Panc1 (cell line): ENCODE measurements at regions not wholly inside any gene's neighbourhood (a gene's known extent, or its start where the extent isn't known, plus 50 kb on each side); places are given as distances from the start of the nearest gene placed in this dataset.
"Not testable (repeated sequence)": the region's sequence is repeated elsewhere in the genome, so short reads cannot be mapped to it uniquely, and the experiment has no call there.

Source experiments
- ATAC-seq: fragments of 200-7000 bp; cut with Tn5 transposase; 2 replicates; pipeline ENCODE4 v1.9.1; 2020; ENCODE audit warnings: mild to moderate bottlenecking, moderate library complexity
- BruUV-seq: library from RNA; stranded (reverse); fragments of 400-500 nt; replicated peaks from 2 replicates; lab custom pipeline; 2021; lab: Mats Ljungman, UMichigan
- CTCF ChIA-PET: fragments of 300-600 bp; sonication (Branson Sonifier 250); formaldehyde crosslinking; loops from one replicate; lab custom pipeline; 2022; ENCODE audit warnings: antibody characterized with exemption; lab: Charles Lee
- POLR2A ChIA-PET: fragments of 300-600 bp; sonication (Branson Sonifier 250); formaldehyde crosslinking; loops from one replicate; lab custom pipeline; 2022; ENCODE audit warnings: antibody characterized with exemption; lab: Charles Lee
- DNase-seq: peaks from one replicate; pipeline ENCODE4 v3.0.0-alpha.2; 2010; ENCODE audit warnings: low read depth, low spot score
- H3K27ac ChIP-seq: 2 replicates; pipeline ENCODE4 v1.5.1; 2011; ENCODE audit warnings: mild to moderate bottlenecking, low read length, inconsistent platforms
- H3K27me3 ChIP-seq: fragments of 200-500 bp; sonication (Bioruptor generic); 2 replicates; pipeline ENCODE4 v1.6.0; 2014; ENCODE audit warnings: low read length, inconsistent platforms; ENCODE audit not compliant: control insufficient read depth, insufficient read depth
- H3K36me3 ChIP-seq: fragments of 200-500 bp; sonication (Bioruptor generic); 2 replicates; pipeline ENCODE4 v1.5.1; 2014; ENCODE audit warnings: inconsistent platforms, mild to moderate bottlenecking, low read length, moderate library complexity; ENCODE audit not compliant: control insufficient read depth, insufficient read depth
- H3K4me1 ChIP-seq: 2 replicates; pipeline ENCODE4 v1.5.1; 2011; ENCODE audit warnings: inconsistent platforms, mild to moderate bottlenecking, low read length, moderate library complexity; ENCODE audit not compliant: control insufficient read depth, insufficient read depth
- H3K4me3 ChIP-seq, 2 experiments: 2 replicates each; pipeline ENCODE4 v1.5.1; 2011 to 2012; ENCODE audit warnings: low read depth in 2 of 2, low read length in 2 of 2, mild to moderate bottlenecking in 2 of 2, inconsistent platforms in 1 of 2, moderate library complexity in 1 of 2
- H3K9me3 ChIP-seq: fragments of 200-500 bp; sonication (Bioruptor generic); 2 replicates; pipeline ENCODE4 v1.5.1; 2014; ENCODE audit warnings: low read depth, mild to moderate bottlenecking, inconsistent platforms, low read length, moderate library complexity; ENCODE audit not compliant: control insufficient read depth, insufficient read depth
- CTCF ChIP-seq: fragments of 450-650 bp; IDR thresholded peaks from 2 replicates; pipeline ENCODE4 v1.5.1; 2017; ENCODE audit warnings: mild to moderate bottlenecking
- POLR2AphosphoS5 ChIP-seq: IDR thresholded peaks from 2 replicates; pipeline ENCODE4 v1.6.1; 2012; ENCODE audit warnings: mild to moderate bottlenecking, low read depth, low read length, moderate library complexity
- REST ChIP-seq, 2 experiments: IDR thresholded peaks; 2 replicates each; pipeline ENCODE4 v1.6.1; 2011 to 2012; ENCODE audit warnings: low read depth in 2 of 2, control low read depth in 1 of 2, low read length in 1 of 2, mild to moderate bottlenecking in 1 of 2, moderate library complexity in 1 of 2; ENCODE audit not compliant: insufficient read depth in 1 of 2
- SIN3A ChIP-seq: IDR thresholded peaks from 2 replicates; pipeline ENCODE4 v1.6.1; 2012; ENCODE audit warnings: low read depth, mild to moderate bottlenecking, low read length, moderate library complexity, borderline replicate concordance; ENCODE audit not compliant: insufficient read depth
- TCF7L2 ChIP-seq: IDR thresholded peaks from 2 replicates; pipeline ENCODE4 v1.6.1; 2011; ENCODE audit warnings: mild to moderate bottlenecking, low read depth, low read length, inconsistent platforms
- in situ Hi-C: cut with HindIII; loops from 2 replicates; pipeline ENCODE4 v1.10.0; 2016; ENCODE audit warnings: low sequenced_read_pairs, low pct_unique_long_range_greater_than_20kb
- intact Hi-C: fragments of 100-400 bp; cut with micrococcal nuclease; formaldehyde crosslinking; loops from one replicate; pipeline ENCODE4 v1.10.0; 2022; ENCODE audit not compliant: unreplicated experiment

GRCh38 chr4:7134737-7135388 is 57.5 kb upstream of the SORCS2 start:
- BruUV-seq: no TSS peak
- H3K4me3 ChIP-seq: no peak overlapping the region
- in situ Hi-C loops (no loop called here), intact Hi-C loops (no loop called here)
- ChIA-PET POLR2A (no interaction called here), CTCF (no interaction called here)
- no peaks in the 10 kb centered on the region for H3K9me3 ChIP-seq
- H3K27ac ChIP-seq: no peak overlapping the region
- no peaks in the 10 kb centered on the region for H3K27me3 ChIP-seq
- peak; percentile 39 for ATAC-seq
- no peak for DNase-seq
- TF ChIP-seq POLR2AphosphoS5 (no peak), REST (IDR thresholded peaks at IDR 0.05; ENCODE audit: insufficient read depth in 1 of 2, low read depth in 2 of 2, low read length in 1 of 2) (no peak), CTCF (no peak), SIN3A (no peak), TCF7L2 (no peak)
- H3K4me1 ChIP-seq: no peaks in the 10 kb centered on the region
- no peaks in the 10 kb centered on the region for H3K36me3 ChIP-seq

GRCh38 chr4:7133818-7134650 is 58.3 kb upstream of the SORCS2 start:
- in situ Hi-C loops, H3K4me1 ChIP-seq, BruUV-seq, H3K27me3 ChIP-seq, H3K27ac ChIP-seq, DNase-seq, H3K36me3 ChIP-seq, intact Hi-C loops, POLR2A ChIA-PET, CTCF ChIA-PET, H3K9me3 ChIP-seq, ATAC-seq, H3K4me3 ChIP-seq: not testable (repeated sequence)
